ENCODE measurements at regions not wholly inside any gene's neighbourhood (a gene's known extent, or its start where the extent isn't known, plus 50 kb on each side); places are given as distances from the start of the nearest gene placed in this dataset.

GRCh38 chr2:101538076-101538475, 63.2 kb upstream of the RFX8 start:
- TF ChIP-seq RARB (CRISPR knock-in tag; IDR thresholded peaks at IDR 0.05) (no peak), BACH2 (CRISPR knock-in tag; IDR thresholded peaks at IDR 0.05; ENCODE audit: borderline replicate concordance) (no peak), CREB5 (CRISPR knock-in tag; IDR thresholded peaks at IDR 0.05; ENCODE audit: low read depth) (no peak), POU6F1 (CRISPR knock-in tag; IDR thresholded peaks at IDR 0.05; ENCODE audit: borderline replicate concordance, low read depth) (no peak), SNAI2 (CRISPR knock-in tag; IDR thresholded peaks at IDR 0.05) (no peak), PATZ1 (CRISPR knock-in tag; IDR thresholded peaks at IDR 0.05; ENCODE audit: borderline replicate concordance) (no peak)
